ENCODE measurements at regions not wholly inside any gene's neighbourhood (a gene's known extent, or its start where the extent isn't known, plus 50 kb on each side); places are given as distances from the start of the nearest gene placed in this dataset.

GRCh38 chr6:138580040-138580439 lies 80.7 kb upstream of the NHSL1 start:
- no peak for DNase-seq

GRCh38 chr6:138580801-138581200 lies 81.5 kb upstream of the NHSL1 start:
- no peak for DNase-seq

GRCh38 chr6:138582573-138582972 lies 83.3 kb upstream of the NHSL1 start:
- DNase-seq = no peak

- no peak for DNase-seq
These were observed 87.3 kb upstream of the NHSL1 start for GRCh38 chr6:138586638-138587037.

GRCh38 chr6:138588805-138589434 lies 89.6 kb upstream of the NHSL1 start:
- DNase-seq = peak; percentile 57 to 63

- peak; percentile 26 to 34 for DNase-seq
These were observed 91.8 kb upstream of the NHSL1 start for GRCh38 chr6:138590796-138591709.

GRCh38 chr6:138592749-138593123 lies 93.4 kb upstream of the NHSL1 start:
- no peak for DNase-seq

GRCh38 chr6:138593124-138593877 lies 94.0 kb upstream of the NHSL1 start:
- peak; percentile 23 to 28 for DNase-seq

GRCh38 chr6:138593909-138594757 lies 94.8 kb upstream of the NHSL1 start:
- DNase-seq = no peak

GRCh38 chr6:138594758-138595140 lies 95.5 kb upstream of the NHSL1 start:
- DNase-seq = no peak

- no peak for DNase-seq
These were observed 96.8 kb upstream of the NHSL1 start for GRCh38 chr6:138596126-138596525.

- no peak for DNase-seq
These were observed 97.3 kb upstream of the NHSL1 start for GRCh38 chr6:138596591-138596990.

GRCh38 chr6:138597336-138597735 lies 98.0 kb upstream of the NHSL1 start:
- no peak for DNase-seq

- DNase-seq = no peak
These were observed 99.4 kb upstream of the NHSL1 start for GRCh38 chr6:138598562-138599173.

- DNase-seq = no peak
These were observed 101.0 kb upstream of the NHSL1 start for GRCh38 chr6:138600261-138600660.

- no peak for DNase-seq
These were observed 101.4 kb upstream of the NHSL1 start for GRCh38 chr6:138600726-138601125.

GRCh38 chr6:138601128-138601527 lies 101.8 kb upstream of the NHSL1 start:
- DNase-seq = no peak

- DNase-seq = no peak
These were observed 106.7 kb upstream of the NHSL1 start for GRCh38 chr6:138605958-138606357.

- no peak for DNase-seq
These were observed 108.5 kb upstream of the NHSL1 start for GRCh38 chr6:138607478-138608433.

GRCh38 chr6:138608896-138609295 lies 109.6 kb upstream of the NHSL1 start:
- DNase-seq = no peak

Measured in stimulated activated CD4-positive, alpha-beta T cell treated with anti-CD3 and anti-CD28 coated beads, Interleukin-2, amount 100 ng/mL, for 48 hours (primary cell).